ENCODE measurements at regions not wholly inside any gene's neighbourhood (a gene's known extent, or its start where the extent isn't known, plus 50 kb on each side); places are given as distances from the start of the nearest gene placed in this dataset.
"Not testable (repeated sequence)": the region's sequence is repeated elsewhere in the genome, so short reads cannot be mapped to it uniquely, and the experiment has no call there.

GRCh38 chr13:104625201-104625600, 1559.0 kb upstream of the SLC10A2 start:
- no peaks in the 10 kb centered on the region for H3K36me3 ChIP-seq (ENCODE audit: control insufficient read depth, insufficient read depth, low read length)
- no peaks in the 10 kb centered on the region for H3K27me3 ChIP-seq (replicated peaks; ENCODE audit: control insufficient read depth, insufficient read depth, low read length, poor library complexity, severe bottlenecking)
- no peak overlapping the region for H3K4me3 ChIP-seq (ENCODE audit: insufficient read depth, low read depth, low read length, poor library complexity, severe bottlenecking)
- H3K27ac ChIP-seq (ENCODE audit: insufficient read depth, low read length, poor library complexity, severe bottlenecking), result no peak overlapping the region
- no peaks in the 10 kb centered on the region for H3K4me1 ChIP-seq (ENCODE audit: control insufficient read depth, insufficient read depth, low read length, poor library complexity, severe bottlenecking)
- no peaks in the 10 kb centered on the region for H3K9me3 ChIP-seq (ENCODE audit: control insufficient read depth, low read length)
- no peak for DNase-seq

GRCh38 chr13:104616990-104617389, 1550.8 kb upstream of the SLC10A2 start:
- Histone ChIP-seq H3K27me3 (replicated peaks; ENCODE audit: control insufficient read depth, insufficient read depth, low read length, poor library complexity, severe bottlenecking) (no peaks in the 10 kb centered on the region), H3K4me3 (ENCODE audit: insufficient read depth, low read depth, low read length, poor library complexity, severe bottlenecking) (no peak overlapping the region), H3K36me3 (ENCODE audit: control insufficient read depth, insufficient read depth, low read length) (no peaks in the 10 kb centered on the region), H3K27ac (ENCODE audit: insufficient read depth, low read length, poor library complexity, severe bottlenecking) (no peak overlapping the region), H3K4me1 (ENCODE audit: control insufficient read depth, insufficient read depth, low read length, poor library complexity, severe bottlenecking) (no peaks in the 10 kb centered on the region), H3K9me3 (ENCODE audit: control insufficient read depth, low read length) (no peaks in the 10 kb centered on the region)
- no peak for DNase-seq

GRCh38 chr13:104614361-104615145, 1548.3 kb upstream of the SLC10A2 start:
- no peak overlapping the region for H3K4me3 ChIP-seq (ENCODE audit: insufficient read depth, low read depth, low read length, poor library complexity, severe bottlenecking)
- H3K27me3 ChIP-seq (replicated peaks; ENCODE audit: control insufficient read depth, insufficient read depth, low read length, poor library complexity, severe bottlenecking), result no peaks in the 10 kb centered on the region
- no peaks in the 10 kb centered on the region for H3K4me1 ChIP-seq (ENCODE audit: control insufficient read depth, insufficient read depth, low read length, poor library complexity, severe bottlenecking)
- no peaks in the 10 kb centered on the region for H3K9me3 ChIP-seq (ENCODE audit: control insufficient read depth, low read length)
- H3K36me3 ChIP-seq (ENCODE audit: control insufficient read depth, insufficient read depth, low read length), result no peaks in the 10 kb centered on the region
- no peak for DNase-seq
- no peak overlapping the region for H3K27ac ChIP-seq (ENCODE audit: insufficient read depth, low read length, poor library complexity, severe bottlenecking)

DNA sequence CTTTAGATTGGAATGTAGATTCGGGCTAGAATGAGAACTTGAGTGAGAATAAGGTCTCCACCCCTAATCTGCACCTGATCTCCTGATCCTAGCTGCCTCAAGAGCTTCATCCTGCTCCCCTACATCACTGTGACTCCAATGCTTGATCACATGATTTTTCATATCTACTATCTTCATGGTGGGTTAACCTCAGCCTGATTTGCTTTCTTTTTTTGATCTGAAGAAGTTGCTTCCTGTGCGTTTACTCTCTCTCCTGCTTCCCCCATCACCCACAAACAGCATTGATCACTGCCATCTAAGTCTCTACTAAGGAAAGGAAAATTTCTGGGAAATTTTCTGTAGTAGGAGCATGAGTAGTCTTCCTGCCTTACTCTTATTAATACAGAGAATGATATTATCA, 1542.1 kb upstream of the SLC10A2 start:
- no peak for DNase-seq
- H3K4me3 ChIP-seq (ENCODE audit: insufficient read depth, low read depth, low read length, poor library complexity, severe bottlenecking), result no peak overlapping the region
- no peak overlapping the region for H3K27ac ChIP-seq (ENCODE audit: insufficient read depth, low read length, poor library complexity, severe bottlenecking)
- H3K27me3 ChIP-seq (replicated peaks; ENCODE audit: control insufficient read depth, insufficient read depth, low read length, poor library complexity, severe bottlenecking), result no peaks in the 10 kb centered on the region
- no peaks in the 10 kb centered on the region for H3K9me3 ChIP-seq (ENCODE audit: control insufficient read depth, low read length)
- no peaks in the 10 kb centered on the region for H3K36me3 ChIP-seq (ENCODE audit: control insufficient read depth, insufficient read depth, low read length)
- H3K4me1 ChIP-seq (ENCODE audit: control insufficient read depth, insufficient read depth, low read length, poor library complexity, severe bottlenecking), result no peaks in the 10 kb centered on the region

DNA sequence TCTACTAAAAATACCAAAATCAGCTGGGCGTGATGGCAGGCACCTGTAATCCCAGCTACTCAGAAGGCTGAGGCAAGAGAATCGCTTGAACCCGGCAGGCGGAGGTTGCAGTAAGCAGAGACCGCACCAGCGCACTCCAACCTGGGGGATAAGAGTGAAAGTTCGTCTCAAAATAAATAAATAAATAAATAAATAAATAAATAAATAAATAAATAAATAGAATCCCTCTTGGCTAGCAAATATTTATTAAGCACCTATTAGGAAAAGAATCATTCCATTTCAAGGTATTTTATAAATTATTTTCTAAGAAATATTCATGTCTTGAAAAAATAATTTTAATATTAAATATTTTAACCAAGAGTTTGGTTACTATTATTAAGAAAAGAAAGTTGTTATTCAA, 1539.2 kb upstream of the SLC10A2 start:
- not testable (repeated sequence) for H3K9me3 ChIP-seq (ENCODE audit: control insufficient read depth, low read length); DNase-seq; H3K4me3 ChIP-seq (ENCODE audit: insufficient read depth, low read depth, low read length, poor library complexity, severe bottlenecking); H3K27me3 ChIP-seq (replicated peaks; ENCODE audit: control insufficient read depth, insufficient read depth, low read length, poor library complexity, severe bottlenecking); H3K36me3 ChIP-seq (ENCODE audit: control insufficient read depth, insufficient read depth, low read length); H3K27ac ChIP-seq (ENCODE audit: insufficient read depth, low read length, poor library complexity, severe bottlenecking); H3K4me1 ChIP-seq (ENCODE audit: control insufficient read depth, insufficient read depth, low read length, poor library complexity, severe bottlenecking)

DNA sequence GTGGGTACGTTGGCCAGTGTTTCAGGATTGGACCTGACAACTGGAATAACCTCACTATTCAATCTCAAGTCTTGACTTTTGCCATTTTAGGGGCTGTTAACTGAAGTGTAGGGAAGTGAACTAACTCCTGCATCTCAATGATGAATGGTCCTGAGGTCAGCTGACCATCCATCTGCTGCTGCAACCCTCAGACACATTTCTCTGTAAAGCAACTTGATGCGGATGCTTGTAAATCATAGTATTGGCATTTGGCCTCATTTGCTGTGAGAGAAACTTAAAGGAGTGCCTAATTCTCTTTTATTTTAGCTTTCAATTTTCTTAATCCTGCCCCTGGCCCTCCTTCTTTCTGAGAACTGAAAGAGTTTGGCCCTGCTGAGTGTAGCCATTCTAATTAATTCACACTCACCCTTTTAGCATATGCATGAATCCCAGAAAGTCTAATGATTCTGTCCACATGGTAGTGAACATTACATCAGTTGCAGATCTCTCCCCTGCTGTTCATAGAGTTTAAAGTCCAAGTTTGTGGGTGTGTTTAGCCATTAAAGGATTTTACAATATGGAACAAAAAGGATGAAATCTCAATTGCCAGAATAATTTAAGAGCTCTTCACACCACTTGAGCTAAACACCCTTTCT, 1531.4 kb upstream of the SLC10A2 start:
- DNase-seq, result no peak
- Histone ChIP-seq H3K4me3 (ENCODE audit: insufficient read depth, low read depth, low read length, poor library complexity, severe bottlenecking) (no peak overlapping the region), H3K9me3 (ENCODE audit: control insufficient read depth, low read length) (no peaks in the 10 kb centered on the region), H3K36me3 (ENCODE audit: control insufficient read depth, insufficient read depth, low read length) (no peaks in the 10 kb centered on the region), H3K27ac (ENCODE audit: insufficient read depth, low read length, poor library complexity, severe bottlenecking) (no peak overlapping the region), H3K27me3 (replicated peaks; ENCODE audit: control insufficient read depth, insufficient read depth, low read length, poor library complexity, severe bottlenecking) (no peaks in the 10 kb centered on the region), H3K4me1 (ENCODE audit: control insufficient read depth, insufficient read depth, low read length, poor library complexity, severe bottlenecking) (no peaks in the 10 kb centered on the region)

DNA sequence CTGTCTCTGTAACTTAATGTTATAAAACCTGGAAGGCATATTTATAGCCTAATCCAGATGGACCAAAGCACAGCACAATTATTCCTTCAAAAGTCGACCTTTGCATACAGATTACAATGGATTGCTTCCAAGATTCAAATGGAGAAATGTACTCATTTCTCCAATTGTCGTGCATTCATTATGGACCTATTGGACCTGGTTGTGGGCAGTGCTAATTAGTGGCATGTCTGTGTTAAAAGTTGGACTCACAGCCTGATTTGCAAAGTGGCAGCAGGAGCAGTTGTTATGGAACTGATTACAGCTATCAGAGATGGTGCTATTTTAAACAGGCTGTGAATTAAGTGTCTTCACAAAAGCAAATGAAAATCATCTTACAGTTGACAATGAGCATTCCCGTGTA, 1529.3 kb upstream of the SLC10A2 start:
- Histone ChIP-seq H3K9me3 (ENCODE audit: control insufficient read depth, low read length) (no peaks in the 10 kb centered on the region), H3K4me3 (ENCODE audit: insufficient read depth, low read depth, low read length, poor library complexity, severe bottlenecking) (no peak overlapping the region), H3K4me1 (ENCODE audit: control insufficient read depth, insufficient read depth, low read length, poor library complexity, severe bottlenecking) (no peaks in the 10 kb centered on the region), H3K27ac (ENCODE audit: insufficient read depth, low read length, poor library complexity, severe bottlenecking) (no peak overlapping the region), H3K36me3 (ENCODE audit: control insufficient read depth, insufficient read depth, low read length) (no peaks in the 10 kb centered on the region), H3K27me3 (replicated peaks; ENCODE audit: control insufficient read depth, insufficient read depth, low read length, poor library complexity, severe bottlenecking) (no peaks in the 10 kb centered on the region)
- no peak for DNase-seq

DNA sequence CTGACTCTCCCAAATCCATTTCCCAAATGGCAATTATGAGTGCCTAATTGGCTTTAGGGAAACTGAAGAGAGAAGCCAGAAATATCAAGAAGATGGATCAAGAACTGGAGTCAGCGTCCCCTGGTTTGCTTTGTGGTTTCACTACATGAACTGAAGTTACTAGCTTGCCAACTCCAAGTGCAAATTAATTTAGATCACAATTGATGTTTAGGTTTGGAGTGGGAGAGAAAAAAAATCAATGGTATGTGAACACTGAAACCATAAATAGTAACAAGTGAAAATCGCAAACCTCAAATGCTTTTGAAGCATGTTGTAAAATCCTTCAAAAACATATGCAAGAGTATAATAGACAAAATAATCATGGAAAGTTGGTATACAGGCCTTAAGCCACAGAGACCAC, 1528.6 kb upstream of the SLC10A2 start:
- no peaks in the 10 kb centered on the region for H3K4me1 ChIP-seq (ENCODE audit: control insufficient read depth, insufficient read depth, low read length, poor library complexity, severe bottlenecking)
- H3K36me3 ChIP-seq (ENCODE audit: control insufficient read depth, insufficient read depth, low read length), result no peaks in the 10 kb centered on the region
- H3K27me3 ChIP-seq (replicated peaks; ENCODE audit: control insufficient read depth, insufficient read depth, low read length, poor library complexity, severe bottlenecking), result no peaks in the 10 kb centered on the region
- H3K9me3 ChIP-seq (ENCODE audit: control insufficient read depth, low read length), result no peaks in the 10 kb centered on the region
- no peak overlapping the region for H3K27ac ChIP-seq (ENCODE audit: insufficient read depth, low read length, poor library complexity, severe bottlenecking)
- no peak overlapping the region for H3K4me3 ChIP-seq (ENCODE audit: insufficient read depth, low read depth, low read length, poor library complexity, severe bottlenecking)
- no peak for DNase-seq

DNA sequence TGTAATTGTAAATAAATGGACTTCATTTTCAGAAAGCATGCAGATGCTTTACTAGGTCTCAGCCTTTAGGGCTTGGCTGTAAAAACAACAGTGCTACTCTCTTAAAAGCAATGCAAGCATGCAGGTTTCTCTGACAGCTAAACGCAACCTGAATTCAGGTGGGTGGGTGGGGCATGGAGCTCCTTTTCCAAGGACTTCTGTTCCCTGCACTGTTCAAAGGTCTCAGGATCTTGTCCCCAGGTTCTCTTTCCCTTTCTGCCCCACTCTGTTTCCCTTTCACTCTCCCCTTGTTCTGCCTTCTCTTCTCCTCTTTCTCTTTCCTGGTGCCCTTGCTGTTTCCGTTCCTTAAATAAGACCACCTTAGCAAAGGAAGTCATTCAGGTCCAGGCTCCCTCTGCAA, 1527.5 kb upstream of the SLC10A2 start:
- no peak for DNase-seq
- no peak overlapping the region for H3K27ac ChIP-seq (ENCODE audit: insufficient read depth, low read length, poor library complexity, severe bottlenecking)
- no peaks in the 10 kb centered on the region for H3K9me3 ChIP-seq (ENCODE audit: control insufficient read depth, low read length)
- H3K27me3 ChIP-seq (replicated peaks; ENCODE audit: control insufficient read depth, insufficient read depth, low read length, poor library complexity, severe bottlenecking), result no peaks in the 10 kb centered on the region
- no peaks in the 10 kb centered on the region for H3K36me3 ChIP-seq (ENCODE audit: control insufficient read depth, insufficient read depth, low read length)
- H3K4me3 ChIP-seq (ENCODE audit: insufficient read depth, low read depth, low read length, poor library complexity, severe bottlenecking), result no peak overlapping the region
- no peaks in the 10 kb centered on the region for H3K4me1 ChIP-seq (ENCODE audit: control insufficient read depth, insufficient read depth, low read length, poor library complexity, severe bottlenecking)

- Histone ChIP-seq H3K4me1 (ENCODE audit: control insufficient read depth, insufficient read depth, low read length, poor library complexity, severe bottlenecking) (no peaks in the 10 kb centered on the region), H3K36me3 (ENCODE audit: control insufficient read depth, insufficient read depth, low read length) (no peaks in the 10 kb centered on the region), H3K9me3 (ENCODE audit: control insufficient read depth, low read length) (no peaks in the 10 kb centered on the region), H3K27me3 (replicated peaks; ENCODE audit: control insufficient read depth, insufficient read depth, low read length, poor library complexity, severe bottlenecking) (no peaks in the 10 kb centered on the region), H3K27ac (ENCODE audit: insufficient read depth, low read length, poor library complexity, severe bottlenecking) (no peak overlapping the region), H3K4me3 (ENCODE audit: insufficient read depth, low read depth, low read length, poor library complexity, severe bottlenecking) (no peak overlapping the region)
- no peak for DNase-seq
Measured at GRCh38 chr13:104593251-104593576, 1527.0 kb upstream of the SLC10A2 start.
